Neural cell (in vitro differentiated cells): ENCODE measurements at regions not wholly inside any gene's neighbourhood (a gene's known extent, or its start where the extent isn't known, plus 50 kb on each side); places are given as distances from the start of the nearest gene placed in this dataset.

Source experiments
- H2AFZ ChIP-seq: fragments of 200-600, 300-800 bp; sonication (generic), shearing (Covaris generic); 2 replicates; pipeline ENCODE4 v1.6.0; 2014; ENCODE audit warnings: low read depth, mild to moderate bottlenecking, antibody characterized with exemption, low read length, moderate library complexity
- H3F3A ChIP-seq: fragments of 200-600 bp; shearing (Covaris generic); 2 replicates; pipeline ENCODE4 v1.6.1; 2016; ENCODE audit warnings: mild to moderate bottlenecking, moderate library complexity, mixed read lengths, antibody characterized with exemption, low read length; ENCODE audit not compliant: insufficient read depth, poor library complexity, severe bottlenecking
- H3K27ac ChIP-seq: fragments of 200-600, 300-800 bp; sonication (generic), shearing (Covaris generic); 2 replicates; pipeline ENCODE4 v1.5.1; 2014; ENCODE audit warnings: mild to moderate bottlenecking, low read length, moderate library complexity
- H3K27me3 ChIP-seq: fragments of 300-800, 200-600 bp; sonication (generic), shearing (Covaris generic); 2 replicates; pipeline ENCODE4 v1.6.0; 2014; ENCODE audit warnings: mild to moderate bottlenecking, low read depth, low read length, moderate library complexity; ENCODE audit not compliant: insufficient read depth
- H3K36me3 ChIP-seq: fragments of 300-800, 200-600 bp; sonication (generic), shearing (Covaris generic); 2 replicates; pipeline ENCODE4 v1.5.1; 2014; ENCODE audit warnings: mild to moderate bottlenecking, antibody characterized with exemption, low read length, moderate library complexity; ENCODE audit not compliant: insufficient read depth
- H3K4me2 ChIP-seq: fragments of 300-800, 200-600 bp; sonication (generic), shearing (Covaris generic); 2 replicates; pipeline ENCODE4 v1.6.0; 2014; ENCODE audit warnings: mild to moderate bottlenecking, low read length
- H3K4me3 ChIP-seq: fragments of 300-800, 200-600 bp; sonication (generic), shearing (Covaris generic); 2 replicates; pipeline ENCODE4 v1.5.1; 2014; ENCODE audit warnings: mild to moderate bottlenecking, low read length, moderate library complexity
- H3K79me2 ChIP-seq: fragments of 200-600 bp; shearing (Covaris generic); replicated peaks from 2 replicates; pipeline ENCODE4 v1.6.0; 2014; ENCODE audit warnings: mild to moderate bottlenecking, low read length, moderate library complexity; ENCODE audit not compliant: insufficient read depth
- H3K9ac ChIP-seq: fragments of 300-800, 200-600 bp; sonication (generic), shearing (Covaris generic); 2 replicates; pipeline ENCODE4 v1.6.1; 2016; ENCODE audit warnings: mild to moderate bottlenecking, low read length, mixed read lengths
- H3K9me2 ChIP-seq: fragments of 200-600 bp; shearing (Covaris generic); 2 replicates; pipeline ENCODE4 v1.6.1; 2016; ENCODE audit warnings: mild to moderate bottlenecking, low read length, mixed read lengths; ENCODE audit not compliant: insufficient read depth
- H3K9me3 ChIP-seq: fragments of 200-600, 300-800 bp; sonication (generic), shearing (Covaris generic); 2 replicates; pipeline ENCODE4 v1.6.1; 2016; ENCODE audit warnings: mild to moderate bottlenecking, mixed run types, low read length, moderate library complexity, mixed read lengths
- H4K20me1 ChIP-seq: fragments of 200-600 bp; shearing (Covaris generic); 2 replicates; pipeline ENCODE4 v1.6.1; 2016; ENCODE audit warnings: mild to moderate bottlenecking, mixed run types; ENCODE audit not compliant: insufficient read depth
- CTCF ChIP-seq: fragments of 450-650 bp; IDR thresholded peaks from 2 replicates; pipeline ENCODE4 v1.5.1; 2014; ENCODE audit warnings: antibody characterized with exemption, mild to moderate bottlenecking, moderate library complexity; ENCODE audit not compliant: poor library complexity, severe bottlenecking
- EP300 ChIP-seq: fragments of 450-650 bp; conservative IDR thresholded peaks from 2 replicates; pipeline ENCODE4 v1.6.1; 2014; ENCODE audit warnings: antibody characterized with exemption, mild to moderate bottlenecking, moderate library complexity; ENCODE audit not compliant: poor library complexity, severe bottlenecking
- EZH2 ChIP-seq: fragments of 200-600, 300-800 bp; shearing (Covaris generic), sonication (generic); IDR thresholded peaks from 2 replicates; pipeline ENCODE4 v1.6.1; 2014; ENCODE audit warnings: antibody characterized with exemption, low read length, borderline replicate concordance, mild to moderate bottlenecking; ENCODE audit not compliant: insufficient read depth, poor library complexity, severe bottlenecking
- MXI1 ChIP-seq: fragments of 450-650 bp; conservative IDR thresholded peaks from 2 replicates; pipeline ENCODE4 v1.6.1; 2014; ENCODE audit warnings: antibody characterized with exemption, mild to moderate bottlenecking; ENCODE audit not compliant: poor library complexity, severe bottlenecking
- POLR2AphosphoS5 ChIP-seq: IDR thresholded peaks from 2 replicates; pipeline ENCODE4 v1.6.1; 2012
- RAD21 ChIP-seq: fragments of 450-650 bp; conservative IDR thresholded peaks from 2 replicates; pipeline ENCODE4 v1.6.1; 2014; ENCODE audit warnings: antibody characterized with exemption, mild to moderate bottlenecking, moderate library complexity
- REST ChIP-seq: IDR thresholded peaks from 2 replicates; pipeline ENCODE4 v1.6.1; 2012; ENCODE audit warnings: borderline replicate concordance
- SMC3 ChIP-seq: fragments of 450-650 bp; conservative IDR thresholded peaks from 2 replicates; pipeline ENCODE4 v1.6.1; 2014; ENCODE audit warnings: antibody characterized with exemption, mild to moderate bottlenecking, moderate library complexity; ENCODE audit not compliant: poor library complexity
- TAF1 ChIP-seq: IDR thresholded peaks from 2 replicates; pipeline ENCODE4 v1.6.1; 2012; ENCODE audit warnings: low read depth

- Histone ChIP-seq H3F3A (no peaks in the 10 kb centered on the region), H3K9ac (peak overlapping the region; percentile 1), H3K4me2 (no peak overlapping the region), H4K20me1 (no peaks in the 10 kb centered on the region), H3K27me3 (no peaks in the 10 kb centered on the region), H2AFZ (no peak overlapping the region), H3K4me3 (peak overlapping the region; percentile 9), H3K79me2 (no peaks in the 10 kb centered on the region), H3K36me3 (no peaks in the 10 kb centered on the region), H3K9me3 (no peaks in the 10 kb centered on the region), H3K9me2 (no peaks in the 10 kb centered on the region), H3K27ac (peak overlapping the region; percentile 69)
- peak; percentile 47 for TF ChIP-seq RAD21
- peak; percentile 93 for TF ChIP-seq EP300
- TF ChIP-seq SMC3 = peak; percentile 53
- TF ChIP-seq EZH2 = no peak
- TF ChIP-seq REST = no peak
- TF ChIP-seq POLR2AphosphoS5 = peak; percentile 71
- TF ChIP-seq MXI1 = peak; percentile 22
- TF ChIP-seq CTCF = no peak
- no peak for TF ChIP-seq TAF1
Measured at GRCh38 chr15:46315434-46315833, 680.6 kb downstream of the SQOR start.

- H3K9me2 ChIP-seq = no peaks in the 10 kb centered on the region
- H4K20me1 ChIP-seq = no peaks in the 10 kb centered on the region
- peak overlapping the region; percentile 69 for H3K27ac ChIP-seq
- no peaks in the 10 kb centered on the region for H3F3A ChIP-seq
- H2AFZ ChIP-seq = no peak overlapping the region
- TF ChIP-seq MXI1 (no peak), SMC3 (no peak), REST (no peak)
- no peaks in the 10 kb centered on the region for H3K79me2 ChIP-seq
- no peaks in the 10 kb centered on the region for H3K9me3 ChIP-seq
- no peak overlapping the region for H3K4me2 ChIP-seq
- peak overlapping the region; percentile 1 for H3K9ac ChIP-seq
- no peaks in the 10 kb centered on the region for H3K36me3 ChIP-seq
- peak overlapping the region; percentile 21 for H3K4me3 ChIP-seq
- no peaks in the 10 kb centered on the region for H3K27me3 ChIP-seq
Measured at GRCh38 chr15:46316024-46316423, 681.2 kb downstream of the SQOR start.
